Smooth muscle cell (in vitro differentiated cells): ENCODE measurements at regions not wholly inside any gene's neighbourhood (a gene's known extent, or its start where the extent isn't known, plus 50 kb on each side); places are given as distances from the start of the nearest gene placed in this dataset.
"Not testable (repeated sequence)": the region's sequence is repeated elsewhere in the genome, so short reads cannot be mapped to it uniquely, and the experiment has no call there.

Experiments used
- DNase-seq: peaks from one replicate; lab custom pipeline; 2025; ENCODE audit not compliant: unreplicated experiment; lab: John Stamatoyannopoulos, UW
- H2AFZ ChIP-seq: fragments of 200-600 bp; sonication (generic); 2 replicates; pipeline ENCODE4 v1.6.0; 2016; ENCODE audit warnings: antibody characterized with exemption, low read depth, mild to moderate bottlenecking
- H3F3A ChIP-seq: fragments of 200-600 bp; sonication (generic); 2 replicates; pipeline ENCODE4 v1.6.0; 2017; ENCODE audit warnings: antibody characterized with exemption, low read depth
- H3K27ac ChIP-seq: fragments of 200-600 bp; sonication (generic); 2 replicates; pipeline ENCODE4 v1.5.1; 2016; ENCODE audit warnings: low read depth, mild to moderate bottlenecking
- H3K27me3 ChIP-seq: fragments of 200-600 bp; sonication (generic); 2 replicates; pipeline ENCODE4 v1.6.1; 2016; ENCODE audit warnings: low read depth, mild to moderate bottlenecking
- H3K36me3 ChIP-seq: fragments of 200-600 bp; sonication (generic); 2 replicates; pipeline ENCODE4 v1.5.1; 2016; ENCODE audit warnings: low read depth
- H3K4me1 ChIP-seq: fragments of 200-600 bp; sonication (generic); 2 replicates; pipeline ENCODE4 v1.5.1; 2016; ENCODE audit warnings: low read depth
- H3K4me2 ChIP-seq: fragments of 200-600 bp; sonication (generic); 2 replicates; pipeline ENCODE4 v1.6.0; 2016; ENCODE audit warnings: mild to moderate bottlenecking
- H3K4me3 ChIP-seq: fragments of 200-600 bp; sonication (generic); 2 replicates; pipeline ENCODE4 v1.5.1; 2016; ENCODE audit warnings: mild to moderate bottlenecking
- H3K79me2 ChIP-seq: fragments of 200-600 bp; sonication (generic); 2 replicates; pipeline ENCODE4 v1.6.0; 2016; ENCODE audit warnings: low read depth, mild to moderate bottlenecking
- H3K9ac ChIP-seq: fragments of 200-600 bp; sonication (generic); 2 replicates; pipeline ENCODE4 v1.6.0; 2016; ENCODE audit warnings: low read depth
- H3K9me3 ChIP-seq: fragments of 200-600 bp; sonication (generic); replicated peaks from 2 replicates; pipeline ENCODE4 v1.5.1; 2016; ENCODE audit warnings: low read depth
- H4K20me1 ChIP-seq: fragments of 200-600 bp; sonication (generic); 2 replicates; pipeline ENCODE4 v1.6.0; 2016; ENCODE audit warnings: low read depth
- WGBS: methylation state at CpG from one replicate; pipeline ENCODE4 v1.1.7; 2016; ENCODE audit warnings: low lambda C conversion rate; 5-methylcytosine and 5-hydroxymethylcytosine counted together
- TF ChIP-seq, protein P1 (sequence below): fragments of 200-600 bp; sonication (generic); IDR thresholded peaks from 2 replicates; pipeline ENCODE4 v1.5.1; 2017; ENCODE audit warnings: borderline replicate concordance, mild to moderate bottlenecking, antibody characterized with exemption; ENCODE audit not compliant: insufficient read depth, poor library complexity, severe bottlenecking

DNA sequence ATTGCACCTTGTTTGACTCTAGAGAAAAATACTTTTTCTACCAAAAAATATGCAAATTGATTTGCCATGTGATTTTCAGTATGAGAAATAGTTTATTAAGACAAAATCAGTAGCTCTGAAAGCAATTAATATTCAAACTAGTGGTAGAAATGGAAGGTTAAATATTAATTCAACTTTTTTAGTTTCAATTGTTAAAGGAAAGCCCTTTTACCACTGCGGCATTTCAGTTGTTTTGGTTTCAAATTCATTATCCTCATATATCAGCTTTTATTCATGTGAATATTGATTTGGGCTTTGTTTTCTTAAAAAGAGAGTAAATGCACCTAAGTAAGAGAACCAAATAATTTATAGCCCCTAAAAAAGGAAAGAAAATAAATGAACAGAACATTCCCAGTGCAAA lies 660.6 kb upstream of the CHD1 start:
- H3K79me2 ChIP-seq, result no peaks in the 10 kb centered on the region
- H3K9me3 ChIP-seq, result no peaks in the 10 kb centered on the region
- no peak overlapping the region for H2AFZ ChIP-seq
- H3K27me3 ChIP-seq, result no peaks in the 10 kb centered on the region
- DNase-seq, result no peak
- TF ChIP-seq, protein P1, sequence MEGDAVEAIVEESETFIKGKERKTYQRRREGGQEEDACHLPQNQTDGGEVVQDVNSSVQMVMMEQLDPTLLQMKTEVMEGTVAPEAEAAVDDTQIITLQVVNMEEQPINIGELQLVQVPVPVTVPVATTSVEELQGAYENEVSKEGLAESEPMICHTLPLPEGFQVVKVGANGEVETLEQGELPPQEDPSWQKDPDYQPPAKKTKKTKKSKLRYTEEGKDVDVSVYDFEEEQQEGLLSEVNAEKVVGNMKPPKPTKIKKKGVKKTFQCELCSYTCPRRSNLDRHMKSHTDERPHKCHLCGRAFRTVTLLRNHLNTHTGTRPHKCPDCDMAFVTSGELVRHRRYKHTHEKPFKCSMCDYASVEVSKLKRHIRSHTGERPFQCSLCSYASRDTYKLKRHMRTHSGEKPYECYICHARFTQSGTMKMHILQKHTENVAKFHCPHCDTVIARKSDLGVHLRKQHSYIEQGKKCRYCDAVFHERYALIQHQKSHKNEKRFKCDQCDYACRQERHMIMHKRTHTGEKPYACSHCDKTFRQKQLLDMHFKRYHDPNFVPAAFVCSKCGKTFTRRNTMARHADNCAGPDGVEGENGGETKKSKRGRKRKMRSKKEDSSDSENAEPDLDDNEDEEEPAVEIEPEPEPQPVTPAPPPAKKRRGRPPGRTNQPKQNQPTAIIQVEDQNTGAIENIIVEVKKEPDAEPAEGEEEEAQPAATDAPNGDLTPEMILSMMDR, result no peak
- no peak overlapping the region for H3K4me2 ChIP-seq
- H3K4me1 ChIP-seq, result no peaks in the 10 kb centered on the region
- no peak overlapping the region for H3K4me3 ChIP-seq
- H3K9ac ChIP-seq, result no peak overlapping the region
- no peaks in the 10 kb centered on the region for H4K20me1 ChIP-seq
- 38% methylated on average over 1 of the region's 1 CpG for WGBS
- no peaks in the 10 kb centered on the region for H3K36me3 ChIP-seq
- no peak overlapping the region for H3K27ac ChIP-seq
- no peaks in the 10 kb centered on the region for H3F3A ChIP-seq

DNA sequence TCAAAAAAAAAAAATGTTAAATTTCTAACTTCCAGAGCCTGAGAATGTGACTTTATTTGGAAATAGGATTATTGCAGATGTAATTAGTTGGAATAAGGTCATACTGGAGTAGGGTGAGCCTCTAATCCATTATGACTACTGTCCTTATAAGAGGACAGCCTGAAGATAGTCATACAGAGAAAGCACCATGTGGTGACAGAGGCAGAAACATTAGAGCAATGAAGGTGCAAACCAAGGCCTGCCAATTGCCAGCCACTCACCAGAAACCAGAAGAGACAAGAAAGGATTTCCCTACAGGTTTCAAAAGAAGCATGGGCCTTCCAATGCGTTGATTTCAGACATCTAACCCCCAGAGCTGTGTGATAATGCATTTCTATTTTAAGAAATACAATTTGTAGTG lies 659.2 kb upstream of the CHD1 start:
- H4K20me1 ChIP-seq, result no peaks in the 10 kb centered on the region
- no peaks in the 10 kb centered on the region for H3K4me1 ChIP-seq
- TF ChIP-seq, protein P1, result no peak
- no peak for DNase-seq
- H3K79me2 ChIP-seq, result no peaks in the 10 kb centered on the region
- H3K4me2 ChIP-seq, result no peak overlapping the region
- no peaks in the 10 kb centered on the region for H3F3A ChIP-seq
- H3K9ac ChIP-seq, result no peak overlapping the region
- H3K9me3 ChIP-seq, result no peaks in the 10 kb centered on the region
- no peak overlapping the region for H3K27ac ChIP-seq
- no peak overlapping the region for H3K4me3 ChIP-seq
- H2AFZ ChIP-seq, result no peak overlapping the region
- no peaks in the 10 kb centered on the region for H3K36me3 ChIP-seq
- WGBS, result 96% methylated on average over 1 of the region's 1 CpG
- no peaks in the 10 kb centered on the region for H3K27me3 ChIP-seq

DNA sequence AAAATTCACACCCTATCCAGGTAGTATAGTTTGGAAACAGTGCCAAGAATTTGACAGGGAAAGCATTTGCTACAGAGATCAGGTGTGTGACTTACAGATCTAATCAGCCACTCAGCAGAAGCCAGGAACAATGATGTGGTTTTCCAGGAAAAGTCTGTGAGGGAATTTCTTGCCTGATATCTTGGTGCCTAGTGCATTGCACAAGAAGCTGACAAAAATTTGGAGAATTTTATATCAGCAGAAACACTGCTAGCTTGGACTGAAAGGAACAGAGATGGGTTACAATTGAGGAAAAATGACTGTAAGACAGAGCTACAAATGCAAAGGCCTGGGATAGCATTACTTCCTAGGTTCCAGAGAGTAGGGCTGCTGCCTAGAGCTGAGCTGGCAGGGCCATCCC lies 658.1 kb upstream of the CHD1 start:
- H3K27ac ChIP-seq, result no peak overlapping the region
- no peak overlapping the region for H2AFZ ChIP-seq
- H3K27me3 ChIP-seq, result no peaks in the 10 kb centered on the region
- no peak overlapping the region for H3K4me2 ChIP-seq
- DNase-seq, result no peak
- H3F3A ChIP-seq, result no peaks in the 10 kb centered on the region
- TF ChIP-seq, protein P1, result no peak
- no peaks in the 10 kb centered on the region for H4K20me1 ChIP-seq
- H3K36me3 ChIP-seq, result no peaks in the 10 kb centered on the region
- H3K9ac ChIP-seq, result no peak overlapping the region
- H3K4me3 ChIP-seq, result no peak overlapping the region
- H3K9me3 ChIP-seq, result no peaks in the 10 kb centered on the region
- H3K4me1 ChIP-seq, result no peaks in the 10 kb centered on the region
- H3K79me2 ChIP-seq, result no peaks in the 10 kb centered on the region

DNA sequence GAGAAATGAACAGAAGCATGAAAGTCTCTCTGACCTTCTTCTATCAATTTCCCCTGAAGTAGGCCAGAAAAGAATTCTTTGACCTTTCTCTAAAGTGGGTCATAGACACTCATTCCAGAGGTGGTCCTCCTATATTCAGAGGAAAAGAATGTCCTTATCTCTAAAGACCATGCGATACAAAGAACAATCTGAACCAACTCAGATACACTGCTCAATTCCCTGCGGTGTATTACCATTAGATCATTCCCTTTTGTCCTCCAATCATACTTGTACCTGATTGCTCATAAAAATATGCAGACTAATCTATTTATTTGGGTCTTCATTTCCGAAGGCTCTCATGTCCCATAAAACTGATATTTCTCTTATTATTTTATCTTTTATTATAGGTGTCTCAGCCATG lies 652.4 kb upstream of the CHD1 start:
- H3K9me3 ChIP-seq, H4K20me1 ChIP-seq, H3K4me3 ChIP-seq, H3K9ac ChIP-seq, H3K36me3 ChIP-seq, H3F3A ChIP-seq, DNase-seq, H3K4me2 ChIP-seq, H3K27me3 ChIP-seq, H3K79me2 ChIP-seq, H3K27ac ChIP-seq, H2AFZ ChIP-seq, H3K4me1 ChIP-seq: not testable (repeated sequence)
- 86% methylated on average over 3 of the region's 3 CpGs for WGBS

DNA sequence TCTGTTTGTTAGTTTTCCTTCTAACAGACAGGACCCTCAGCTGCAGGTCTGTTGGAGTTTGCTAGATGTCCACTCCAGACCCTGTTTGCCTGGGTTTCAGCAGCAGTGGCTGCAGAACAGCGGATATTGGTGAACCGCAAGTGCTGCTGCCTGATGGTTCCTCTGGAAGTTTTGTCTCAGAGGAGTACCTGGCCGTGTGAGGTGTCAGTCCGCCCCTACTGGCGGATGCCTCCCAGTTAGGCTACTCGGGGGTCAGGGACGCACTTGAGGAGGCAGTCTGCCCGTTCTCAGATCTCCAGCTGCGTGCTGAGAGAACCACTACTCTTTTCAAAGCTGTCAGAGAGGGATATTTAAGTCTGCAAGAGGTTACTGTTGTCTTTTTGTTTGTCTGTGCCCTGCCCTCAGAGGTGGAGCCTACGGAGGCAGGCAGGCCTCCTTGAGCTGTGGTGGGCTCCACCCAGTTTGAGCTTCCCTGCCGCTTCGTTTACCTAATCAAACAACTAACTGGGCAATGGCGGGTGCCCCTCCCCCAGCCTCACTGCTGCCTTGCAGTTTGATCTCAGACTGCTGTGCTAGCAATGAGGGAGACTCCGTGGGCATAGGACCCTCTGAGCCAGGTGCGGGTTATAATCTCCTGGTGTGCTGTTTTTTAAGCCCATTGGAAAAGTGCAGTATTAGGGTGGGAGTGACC lies 634.3 kb upstream of the CHD1 start:
- not testable (repeated sequence) for H3F3A ChIP-seq, H3K79me2 ChIP-seq, H3K9me3 ChIP-seq, H3K27ac ChIP-seq, H3K36me3 ChIP-seq, H3K4me2 ChIP-seq, H3K9ac ChIP-seq, H4K20me1 ChIP-seq, DNase-seq, H3K27me3 ChIP-seq, H3K4me3 ChIP-seq, H2AFZ ChIP-seq, H3K4me1 ChIP-seq
- 82% methylated on average over 15 of the region's 15 CpGs for WGBS
